K562 (cell line): ENCODE measurements at regions not wholly inside any gene's neighbourhood (a gene's known extent, or its start where the extent isn't known, plus 50 kb on each side); places are given as distances from the start of the nearest gene placed in this dataset.
A peak's percentile ranks its signal among the peaks of the same experiment; 100 is the strongest.

ENCODE experiments used
- CBFA2T3 ChIP-seq: fragments of 450-650 bp; IDR thresholded peaks from 2 replicates; pipeline ENCODE4 v1.6.1; 2017
- CREB1 ChIP-seq, 2 experiments: sonication (generic) in 1 of 2; formaldehyde crosslinking in 1 of 2; IDR thresholded peaks; 2 replicates each; pipeline versions ENCODE4 v1.6.1 to v1.8.0; 2012 to 2022; ENCODE audit warnings: inconsistent platforms in 1 of 2, mild to moderate bottlenecking in 1 of 2, missing genetic modification reagents in 1 of 2, moderate library complexity in 1 of 2
- CTBP1 ChIP-seq: fragments of 450-650 bp; IDR thresholded peaks from 2 replicates; pipeline ENCODE4 v1.6.1; 2016; ENCODE audit warnings: borderline replicate concordance
- EHMT2 ChIP-seq: fragments of 450-650 bp; IDR thresholded peaks from 2 replicates; pipeline ENCODE4 v1.6.1; 2018; ENCODE audit warnings: antibody characterized with exemption
- FOS ChIP-seq: IDR thresholded peaks from 3 replicates; pipeline ENCODE4 v1.6.1; 2011; ENCODE audit not compliant: insufficient read length; ENCODE audit errors: extremely low read depth
- FOXK1 ChIP-seq: sonication (generic); formaldehyde crosslinking; IDR thresholded peaks from 2 replicates; pipeline ENCODE4 v1.8.0; 2022; ENCODE audit warnings: missing genetic modification reagents, mild to moderate bottlenecking, borderline replicate concordance
- GABPA ChIP-seq: fragments of 200-800 bp; sonication (Bioruptor generic); conservative IDR thresholded peaks from 2 replicates; pipeline ENCODE4 v1.6.1; 2016; ENCODE audit warnings: low read depth, missing genetic modification characterization, missing compliant biosample characterization
- GABPB2 ChIP-seq: fragments of 250-450 bp; sonication (Bioruptor Pico); conservative IDR thresholded peaks from 2 replicates; pipeline ENCODE4 v1.5.1; 2021; ENCODE audit warnings: mild to moderate bottlenecking
- GATA2 ChIP-seq: sonication (generic); formaldehyde crosslinking; IDR thresholded peaks from 2 replicates; pipeline ENCODE4 v1.4.0; 2020; ENCODE audit warnings: mild to moderate bottlenecking, missing genetic modification reagents
- GTF2E2 ChIP-seq: fragments of 200-800 bp; sonication (Bioruptor generic); IDR thresholded peaks from 2 replicates; pipeline ENCODE4 v1.6.1; 2016; ENCODE audit warnings: missing genetic modification characterization, missing compliant biosample characterization
- HNRNPK ChIP-seq: fragments of 200-400 bp; formaldehyde crosslinking; IDR thresholded peaks from one replicate; pipeline ENCODE4 v1.6.1; 2018; ENCODE audit warnings: mild to moderate bottlenecking, low read depth, low read length; ENCODE audit not compliant: poor library complexity, severe bottlenecking
- JUN ChIP-seq, 2 experiments: sonication (generic) in 1 of 2; formaldehyde crosslinking in 1 of 2; IDR thresholded peaks; 2 replicates each; pipeline versions ENCODE4 v1.6.1 to v1.8.0; 2012 to 2022; ENCODE audit warnings: borderline replicate concordance in 2 of 2, mild to moderate bottlenecking in 2 of 2, improper control_type of control experiment in 1 of 2, low read depth in 1 of 2, low read length in 1 of 2, missing genetic modification reagents in 1 of 2
- KAT8 ChIP-seq: fragments of 450-650 bp; IDR thresholded peaks from 2 replicates; pipeline ENCODE4 v1.6.1; 2016; ENCODE audit warnings: low read depth, mild to moderate bottlenecking
- KDM5B ChIP-seq: fragments of 200-600 bp; sonication (generic); IDR thresholded peaks from 2 replicates; pipeline ENCODE4 v1.6.1; 2012; ENCODE audit warnings: low read depth, mild to moderate bottlenecking, moderate library complexity, low read length, control low read depth, inconsistent platforms; ENCODE audit not compliant: insufficient replicate concordance
- MTA2 ChIP-seq: fragments of 450-650 bp; IDR thresholded peaks from 2 replicates; pipeline ENCODE4 v1.6.1; 2016; ENCODE audit warnings: low read depth
- NCOR1 ChIP-seq: fragments of 450-650 bp; IDR thresholded peaks from 2 replicates; pipeline ENCODE4 v1.6.1; 2016; ENCODE audit warnings: mild to moderate bottlenecking, moderate library complexity
- NR2C2 ChIP-seq, 2 experiments: fragments of 200-800 bp in 1 of 2; sonication (Bioruptor generic) in 1 of 2; sonication (generic) in 1 of 2; formaldehyde crosslinking in 1 of 2; IDR thresholded peaks; 2 replicates each; pipeline versions ENCODE4 v1.6.1 to v1.8.0; 2016 to 2022; ENCODE audit warnings: mild to moderate bottlenecking in 1 of 2, missing compliant biosample characterization in 1 of 2, missing genetic modification characterization in 1 of 2, missing genetic modification reagents in 1 of 2
- PRMT5 ChIP-seq: sonication (generic); formaldehyde crosslinking; IDR thresholded peaks from 2 replicates; pipeline ENCODE4 v1.5.0; 2020; ENCODE audit warnings: missing genetic modification reagents
- SMAD3 ChIP-seq: fragments of 450-650 bp; formaldehyde crosslinking; conservative IDR thresholded peaks from 2 replicates; pipeline ENCODE4 v1.4.0; 2020; ENCODE audit warnings: mild to moderate bottlenecking
- SMARCA4 ChIP-seq: fragments of 450-650 bp; IDR thresholded peaks from 2 replicates; pipeline ENCODE4 v1.6.1; 2016
- TOE1 ChIP-seq, 2 experiments: fragments of 450-650 bp in 1 of 2; sonication (generic) in 1 of 2; formaldehyde crosslinking in 1 of 2; IDR thresholded peaks; 2 replicates each; pipeline versions ENCODE4 v1.7.1 to v1.8.0; 2016 to 2022; ENCODE audit warnings: borderline replicate concordance in 2 of 2, mild to moderate bottlenecking in 2 of 2, antibody characterized with exemption in 1 of 2, inconsistent platforms in 1 of 2, low read depth in 1 of 2, missing genetic modification reagents in 1 of 2, moderate library complexity in 1 of 2
- U2AF2 ChIP-seq: fragments of 200-400 bp; formaldehyde crosslinking; optimal IDR thresholded peaks from 2 replicates; pipeline ENCODE3; 2017; ENCODE audit warnings: low read depth, mild to moderate bottlenecking, low read length
- ZNF830 ChIP-seq: fragments of 250-450 bp; sonication (Bioruptor Pico); IDR thresholded peaks from 2 replicates; pipeline ENCODE4 v1.5.0; 2021; ENCODE audit warnings: mild to moderate bottlenecking
- TF ChIP-seq, protein P1 (sequence below): fragments of 250-450 bp; sonication (Bioruptor Pico); IDR thresholded peaks from 2 replicates; pipeline ENCODE4 v1.6.1; 2021; ENCODE audit warnings: mild to moderate bottlenecking
- TF ChIP-seq, protein P2 (sequence below): fragments of 450-650 bp; IDR thresholded peaks from 2 replicates; pipeline ENCODE4 v1.7.0; 2016; ENCODE audit warnings: borderline replicate concordance
- TF ChIP-seq, protein P3 (sequence below), 2 experiments: fragments of 200-800 bp in 1 of 2; sonication (Bioruptor generic) in 1 of 2; sonication (generic) in 1 of 2; formaldehyde crosslinking in 1 of 2; IDR thresholded peaks in 1 of 2; conservative IDR thresholded peaks in 1 of 2; 2 replicates each; pipeline versions ENCODE4 v1.5.0 to v1.6.1; 2016 to 2020; ENCODE audit warnings: missing compliant biosample characterization in 1 of 2, missing genetic modification characterization in 1 of 2, missing genetic modification reagents in 1 of 2

DNA sequence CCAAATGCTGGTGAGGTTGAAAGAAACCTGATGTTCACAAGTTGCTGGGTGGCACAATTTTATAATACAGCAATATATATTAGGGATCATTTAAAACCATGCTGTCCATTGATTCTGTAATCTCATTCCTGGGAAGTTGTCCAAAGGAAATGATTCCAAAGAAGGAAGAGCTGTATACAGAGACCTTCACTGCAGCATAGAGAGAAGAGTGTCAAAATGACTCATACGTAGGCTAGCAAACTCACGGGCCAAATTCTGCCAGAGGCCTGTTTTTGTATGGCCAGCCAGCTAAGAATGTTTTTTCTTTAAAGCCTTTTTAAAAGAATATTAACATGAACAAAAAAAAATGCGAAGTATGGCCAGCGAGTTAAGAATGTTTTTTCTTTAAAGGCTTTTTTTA is 69.2 kb upstream of the MED13L start (continued):
- no peak for TF ChIP-seq GATA2 (CRISPR knock-in tag)
- TF ChIP-seq NCOR1, result no peak
- TF ChIP-seq CREB1 (IDR thresholded peaks at IDR 0.05), result no peak
- no peak for TF ChIP-seq CREB1 (CRISPR knock-in tag; IDR thresholded peaks at IDR 0.05)
- 0 out of 2 replicates have a peak, but pooled peaks have one; percentile 20 for TF ChIP-seq GTF2E2 (tag)
- TF ChIP-seq, protein P1, sequence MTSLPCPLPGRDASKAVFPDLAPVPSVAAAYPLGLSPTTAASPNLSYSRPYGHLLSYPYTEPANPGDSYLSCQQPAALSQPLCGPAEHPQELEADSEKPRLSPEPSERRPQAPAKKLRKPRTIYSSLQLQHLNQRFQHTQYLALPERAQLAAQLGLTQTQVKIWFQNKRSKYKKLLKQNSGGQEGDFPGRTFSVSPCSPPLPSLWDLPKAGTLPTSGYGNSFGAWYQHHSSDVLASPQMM (CRISPR knock-in tag), result no peak
- TF ChIP-seq GABPB2 (CRISPR knock-in tag), result no peak
- peak; percentile 60; the same call in 1 of the 2 replicates for TF ChIP-seq JUN (IDR thresholded peaks at IDR 0.05; ENCODE audit: borderline replicate concordance, low read depth, low read length)
- no peak for TF ChIP-seq JUN (CRISPR knock-in tag; IDR thresholded peaks at IDR 0.05; ENCODE audit: borderline replicate concordance)
- no peak for TF ChIP-seq SMAD3 (CRISPR knock-in tag)
- no peak for TF ChIP-seq CBFA2T3
- TF ChIP-seq KAT8, result no peak
- TF ChIP-seq, protein P2, sequence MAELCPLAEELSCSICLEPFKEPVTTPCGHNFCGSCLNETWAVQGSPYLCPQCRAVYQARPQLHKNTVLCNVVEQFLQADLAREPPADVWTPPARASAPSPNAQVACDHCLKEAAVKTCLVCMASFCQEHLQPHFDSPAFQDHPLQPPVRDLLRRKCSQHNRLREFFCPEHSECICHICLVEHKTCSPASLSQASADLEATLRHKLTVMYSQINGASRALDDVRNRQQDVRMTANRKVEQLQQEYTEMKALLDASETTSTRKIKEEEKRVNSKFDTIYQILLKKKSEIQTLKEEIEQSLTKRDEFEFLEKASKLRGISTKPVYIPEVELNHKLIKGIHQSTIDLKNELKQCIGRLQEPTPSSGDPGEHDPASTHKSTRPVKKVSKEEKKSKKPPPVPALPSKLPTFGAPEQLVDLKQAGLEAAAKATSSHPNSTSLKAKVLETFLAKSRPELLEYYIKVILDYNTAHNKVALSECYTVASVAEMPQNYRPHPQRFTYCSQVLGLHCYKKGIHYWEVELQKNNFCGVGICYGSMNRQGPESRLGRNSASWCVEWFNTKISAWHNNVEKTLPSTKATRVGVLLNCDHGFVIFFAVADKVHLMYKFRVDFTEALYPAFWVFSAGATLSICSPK, result no peak
- TF ChIP-seq NR2C2 (CRISPR knock-in tag; IDR thresholded peaks at IDR 0.05), result no peak
- TF ChIP-seq NR2C2 (tag; IDR thresholded peaks at IDR 0.05), result 0 out of 2 replicates have a peak, but pooled peaks have one; percentile 0
- no peak for TF ChIP-seq CTBP1
- no peak for TF ChIP-seq FOXK1
- TF ChIP-seq EHMT2, result no peak
- TF ChIP-seq KDM5B, result no peak
- TF ChIP-seq SMARCA4, result no peak
- no peak for TF ChIP-seq FOS
- no peak for TF ChIP-seq TOE1 (IDR thresholded peaks at IDR 0.05; ENCODE audit: borderline replicate concordance)
- TF ChIP-seq TOE1 (CRISPR knock-in tag; IDR thresholded peaks at IDR 0.05; ENCODE audit: borderline replicate concordance, low read depth), result no peak
- TF ChIP-seq HNRNPK, result no peak
- no peak for TF ChIP-seq U2AF2
- no peak for TF ChIP-seq MTA2
- TF ChIP-seq GABPA (tag), result no peak
- TF ChIP-seq PRMT5, result no peak
- TF ChIP-seq ZNF830 (CRISPR knock-in tag), result no peak
- TF ChIP-seq, protein P3, sequence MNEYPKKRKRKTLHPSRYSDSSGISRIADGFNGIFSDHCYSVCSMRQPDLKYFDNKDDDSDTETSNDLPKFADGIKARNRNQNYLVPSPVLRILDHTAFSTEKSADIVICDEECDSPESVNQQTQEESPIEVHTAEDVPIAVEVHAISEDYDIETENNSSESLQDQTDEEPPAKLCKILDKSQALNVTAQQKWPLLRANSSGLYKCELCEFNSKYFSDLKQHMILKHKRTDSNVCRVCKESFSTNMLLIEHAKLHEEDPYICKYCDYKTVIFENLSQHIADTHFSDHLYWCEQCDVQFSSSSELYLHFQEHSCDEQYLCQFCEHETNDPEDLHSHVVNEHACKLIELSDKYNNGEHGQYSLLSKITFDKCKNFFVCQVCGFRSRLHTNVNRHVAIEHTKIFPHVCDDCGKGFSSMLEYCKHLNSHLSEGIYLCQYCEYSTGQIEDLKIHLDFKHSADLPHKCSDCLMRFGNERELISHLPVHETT (CRISPR knock-in tag; conservative IDR thresholded peaks at IDR 0.05 in 1 of 2, IDR thresholded peaks at IDR 0.05 in 1 of 2), result peak in 1 of 2 experiments; percentile 38; a peak in 1 of 4 replicates
